ENCODE measurements at regions not wholly inside any gene's neighbourhood (a gene's known extent, or its start where the extent isn't known, plus 50 kb on each side); places are given as distances from the start of the nearest gene placed in this dataset.

- in situ Hi-C loops (cut with MboI; ENCODE audit: low sequenced_read_pairs, unreplicated experiment), result no loop called here
- no peak for DNase-seq (ENCODE audit: low spot score)
- no peak for TF ChIP-seq CTCF (IDR thresholded peaks at IDR 0.05; ENCODE audit: borderline replicate concordance, control extremely low read depth, extremely low read depth, insufficient read depth, missing control alignments)
Measured at GRCh38 chr15:95290176-95290974, 1040.1 kb upstream of the NR2F2 start.

GRCh38 chr15:95291898-95292472 is 1038.5 kb upstream of the NR2F2 start:
- peak; percentile 36 for TF ChIP-seq CTCF (IDR thresholded peaks at IDR 0.05; ENCODE audit: borderline replicate concordance, control extremely low read depth, extremely low read depth, insufficient read depth, missing control alignments)
- in situ Hi-C loops (cut with MboI; ENCODE audit: low sequenced_read_pairs, unreplicated experiment), result no loop called here
- peak; percentile 32 for DNase-seq (ENCODE audit: low spot score)

GRCh38 chr15:95292785-95293450 is 1037.6 kb upstream of the NR2F2 start:
- no peak for TF ChIP-seq CTCF (IDR thresholded peaks at IDR 0.05; ENCODE audit: borderline replicate concordance, control extremely low read depth, extremely low read depth, insufficient read depth, missing control alignments)
- no peak for DNase-seq (ENCODE audit: low spot score)
- in situ Hi-C loops (cut with MboI; ENCODE audit: low sequenced_read_pairs, unreplicated experiment), result no loop called here

GRCh38 chr15:95293456-95294031 is 1037.0 kb upstream of the NR2F2 start:
- no peak for TF ChIP-seq CTCF (IDR thresholded peaks at IDR 0.05; ENCODE audit: borderline replicate concordance, control extremely low read depth, extremely low read depth, insufficient read depth, missing control alignments)
- DNase-seq (ENCODE audit: low spot score), result no peak
- in situ Hi-C loops (cut with MboI; ENCODE audit: low sequenced_read_pairs, unreplicated experiment), result no loop called here

- in situ Hi-C loops (cut with MboI; ENCODE audit: low sequenced_read_pairs, unreplicated experiment), result no loop called here
- no peak for TF ChIP-seq CTCF (IDR thresholded peaks at IDR 0.05; ENCODE audit: borderline replicate concordance, control extremely low read depth, extremely low read depth, insufficient read depth, missing control alignments)
- DNase-seq (ENCODE audit: low spot score), result no peak
Measured at GRCh38 chr15:95295363-95295762, 1035.1 kb upstream of the NR2F2 start.

GRCh38 chr15:95295896-95296625 is 1034.4 kb upstream of the NR2F2 start:
- in situ Hi-C loops (cut with MboI; ENCODE audit: low sequenced_read_pairs, unreplicated experiment), result no loop called here
- DNase-seq (ENCODE audit: low spot score), result no peak
- no peak for TF ChIP-seq CTCF (IDR thresholded peaks at IDR 0.05; ENCODE audit: borderline replicate concordance, control extremely low read depth, extremely low read depth, insufficient read depth, missing control alignments)
